ENCODE measurements at regions not wholly inside any gene's neighbourhood (a gene's known extent, or its start where the extent isn't known, plus 50 kb on each side); places are given as distances from the start of the nearest gene placed in this dataset.

DNA sequence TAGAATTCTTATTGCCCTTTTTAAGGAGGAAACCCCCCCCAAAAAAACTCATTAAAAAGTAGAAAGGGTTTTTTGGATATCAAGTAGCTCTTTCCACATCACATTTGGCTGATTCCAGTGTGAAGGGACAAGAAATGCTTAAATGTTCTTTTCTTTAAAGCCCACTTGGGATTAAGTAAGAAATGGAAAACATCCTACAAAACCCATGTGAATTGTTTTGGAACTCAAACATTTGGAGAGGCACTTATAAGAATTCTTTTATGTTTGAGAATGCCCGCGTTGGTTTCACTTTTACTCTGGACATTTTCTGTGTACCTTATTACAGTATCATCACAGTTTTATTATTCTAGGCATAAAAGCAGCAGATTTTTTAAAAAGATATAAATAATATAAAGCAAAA is 301.1 kb upstream of the ACTBL2 start:
- TF ChIP-seq, protein P1, sequence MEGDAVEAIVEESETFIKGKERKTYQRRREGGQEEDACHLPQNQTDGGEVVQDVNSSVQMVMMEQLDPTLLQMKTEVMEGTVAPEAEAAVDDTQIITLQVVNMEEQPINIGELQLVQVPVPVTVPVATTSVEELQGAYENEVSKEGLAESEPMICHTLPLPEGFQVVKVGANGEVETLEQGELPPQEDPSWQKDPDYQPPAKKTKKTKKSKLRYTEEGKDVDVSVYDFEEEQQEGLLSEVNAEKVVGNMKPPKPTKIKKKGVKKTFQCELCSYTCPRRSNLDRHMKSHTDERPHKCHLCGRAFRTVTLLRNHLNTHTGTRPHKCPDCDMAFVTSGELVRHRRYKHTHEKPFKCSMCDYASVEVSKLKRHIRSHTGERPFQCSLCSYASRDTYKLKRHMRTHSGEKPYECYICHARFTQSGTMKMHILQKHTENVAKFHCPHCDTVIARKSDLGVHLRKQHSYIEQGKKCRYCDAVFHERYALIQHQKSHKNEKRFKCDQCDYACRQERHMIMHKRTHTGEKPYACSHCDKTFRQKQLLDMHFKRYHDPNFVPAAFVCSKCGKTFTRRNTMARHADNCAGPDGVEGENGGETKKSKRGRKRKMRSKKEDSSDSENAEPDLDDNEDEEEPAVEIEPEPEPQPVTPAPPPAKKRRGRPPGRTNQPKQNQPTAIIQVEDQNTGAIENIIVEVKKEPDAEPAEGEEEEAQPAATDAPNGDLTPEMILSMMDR (IDR thresholded peaks at IDR 0.05): no peak
- TF ChIP-seq EZH2 (IDR thresholded peaks at IDR 0.05; ENCODE audit: borderline replicate concordance, insufficient read depth, low read depth, low read length, poor library complexity, severe bottlenecking): no peak
